ENCODE measurements at regions not wholly inside any gene's neighbourhood (a gene's known extent, or its start where the extent isn't known, plus 50 kb on each side); places are given as distances from the start of the nearest gene placed in this dataset.

- no peak for TF ChIP-seq CBX8 (IDR thresholded peaks at IDR 0.05; ENCODE audit: borderline replicate concordance, low read depth, low read length)
- no peak for TF ChIP-seq EGR1 (IDR thresholded peaks at IDR 0.05; ENCODE audit: borderline replicate concordance, low read depth, low read length)
Observed at GRCh38 chr1:56105397-56105796, 474.0 kb downstream of the PLPP3 start (continued).
